Caco-2 (cell line): ENCODE measurements at regions not wholly inside any gene's neighbourhood (a gene's known extent, or its start where the extent isn't known, plus 50 kb on each side); places are given as distances from the start of the nearest gene placed in this dataset.

Experiments used
- BruUV-seq: library from RNA; stranded (reverse); fragments of 400-500 nt; replicated peaks from 2 replicates; lab custom pipeline; 2021; lab: Mats Ljungman, UMichigan
- CTCF ChIA-PET: fragments of 300-600 bp; sonication (Branson Sonifier 250); formaldehyde crosslinking; loops from one replicate; lab custom pipeline; 2022; ENCODE audit warnings: antibody characterized with exemption; lab: Charles Lee
- POLR2A ChIA-PET: fragments of 300-600 bp; sonication (Branson Sonifier 250); formaldehyde crosslinking; loops from one replicate; lab custom pipeline; 2022; ENCODE audit warnings: antibody characterized with exemption; lab: Charles Lee
- DNase-seq, 2 experiments: peaks; one replicate each; pipeline versions ENCODE4 v3.0.0 to v3.0.0-alpha.2; 2020 to 2022
- H3K27me3 ChIP-seq: replicated peaks from 2 replicates; pipeline ENCODE4 v1.6.0; 2011; ENCODE audit warnings: low read length; ENCODE audit not compliant: control insufficient read depth, insufficient read depth
- H3K36me3 ChIP-seq: 2 replicates; pipeline ENCODE4 v1.5.1; 2011; ENCODE audit warnings: low read length; ENCODE audit not compliant: control insufficient read depth, insufficient read depth
- H3K4me1 ChIP-seq: fragments of 250-450 bp; sonication (Bioruptor Pico); 2 replicates; pipeline ENCODE4 v1.5.1; 2020; ENCODE audit warnings: mild to moderate bottlenecking
- H3K4me3 ChIP-seq: 2 replicates; pipeline ENCODE4 v1.5.1; 2011; ENCODE audit warnings: low read depth, mild to moderate bottlenecking, control low read depth, low read length
- H3K9me3 ChIP-seq: fragments of 250-450 bp; sonication (Bioruptor Pico); 2 replicates; pipeline ENCODE4 v1.5.1; 2020; ENCODE audit warnings: mild to moderate bottlenecking, moderate library complexity
- H3K27ac Mint-ChIP-seq: one replicate; pipeline ENCODE4 v1.8.0; 2022; ENCODE audit warnings: mixed read lengths; ENCODE audit not compliant: unreplicated experiment
- H3K27me3 Mint-ChIP-seq: one replicate; pipeline ENCODE4 v1.8.0; 2022; ENCODE audit warnings: mixed read lengths; ENCODE audit not compliant: insufficient read depth, unreplicated experiment
- H3K36me3 Mint-ChIP-seq: one replicate; pipeline ENCODE4 v1.8.0; 2022; ENCODE audit warnings: mild to moderate bottlenecking, mixed read lengths; ENCODE audit not compliant: insufficient read depth, unreplicated experiment
- H3K4me1 Mint-ChIP-seq: one replicate; pipeline ENCODE4 v1.8.0; 2022; ENCODE audit warnings: low read depth, mixed read lengths; ENCODE audit not compliant: unreplicated experiment
- H3K4me3 Mint-ChIP-seq: one replicate; pipeline ENCODE4 v1.8.0; 2022; ENCODE audit warnings: mild to moderate bottlenecking, moderate library complexity, mixed read lengths; ENCODE audit not compliant: unreplicated experiment
- H3K9me3 Mint-ChIP-seq: one replicate; pipeline ENCODE4 v1.8.0; 2022; ENCODE audit warnings: mixed read lengths; ENCODE audit not compliant: unreplicated experiment
- CTCF ChIP-seq, 2 experiments: fragments of 200-600 bp in 1 of 2; IDR thresholded peaks; 1 replicate in 1 of 2; 2 replicates in 1 of 2; pipeline versions ENCODE4 v1.5.1 to v1.8.0; 2011 to 2022; ENCODE audit warnings: antibody characterized with exemption in 1 of 2, control low read depth in 1 of 2, inconsistent platforms in 1 of 2, low read depth in 1 of 2, low read length in 1 of 2, mild to moderate bottlenecking in 1 of 2, moderate library complexity in 1 of 2; ENCODE audit not compliant: insufficient read depth in 1 of 2, severe bottlenecking in 1 of 2, unreplicated experiment in 1 of 2
- intact Hi-C: fragments of 100-400 bp; cut with micrococcal nuclease; formaldehyde crosslinking; loops from one replicate; pipeline ENCODE4 v1.10.0; 2022; ENCODE audit not compliant: unreplicated experiment

- DNase-seq, result no peak
- Histone ChIP-seq H3K36me3 (no peaks in the 10 kb centered on the region), H3K4me1 (no peaks in the 10 kb centered on the region), H3K9me3 (peaks cover 18% of the 10 kb centered on the region), H3K4me3 (no peak overlapping the region), H3K27me3 (no peaks in the 10 kb centered on the region)
- no peak for TF ChIP-seq CTCF (IDR thresholded peaks at IDR 0.05; ENCODE audit: insufficient read depth in 1 of 2, low read depth in 1 of 2, low read length in 1 of 2, severe bottlenecking in 1 of 2, unreplicated experiment in 1 of 2)
- H3K4me1 Mint-ChIP-seq, result no peaks in the 10 kb centered on the region
- H3K9me3 Mint-ChIP-seq, result peaks cover 57% of the 10 kb centered on the region
- BruUV-seq, result no TSS peak
- CTCF ChIA-PET, result no interaction called here
- intact Hi-C loops, result no loop called here
- no peak overlapping the region for H3K4me3 Mint-ChIP-seq
- H3K27me3 Mint-ChIP-seq, result no peaks in the 10 kb centered on the region
- no peaks in the 10 kb centered on the region for H3K36me3 Mint-ChIP-seq
- POLR2A ChIA-PET, result no interaction called here
- H3K27ac Mint-ChIP-seq, result no peak overlapping the region
Measured at GRCh38 chr10:130300608-130301020, 164.4 kb downstream of the GLRX3 start.

DNA sequence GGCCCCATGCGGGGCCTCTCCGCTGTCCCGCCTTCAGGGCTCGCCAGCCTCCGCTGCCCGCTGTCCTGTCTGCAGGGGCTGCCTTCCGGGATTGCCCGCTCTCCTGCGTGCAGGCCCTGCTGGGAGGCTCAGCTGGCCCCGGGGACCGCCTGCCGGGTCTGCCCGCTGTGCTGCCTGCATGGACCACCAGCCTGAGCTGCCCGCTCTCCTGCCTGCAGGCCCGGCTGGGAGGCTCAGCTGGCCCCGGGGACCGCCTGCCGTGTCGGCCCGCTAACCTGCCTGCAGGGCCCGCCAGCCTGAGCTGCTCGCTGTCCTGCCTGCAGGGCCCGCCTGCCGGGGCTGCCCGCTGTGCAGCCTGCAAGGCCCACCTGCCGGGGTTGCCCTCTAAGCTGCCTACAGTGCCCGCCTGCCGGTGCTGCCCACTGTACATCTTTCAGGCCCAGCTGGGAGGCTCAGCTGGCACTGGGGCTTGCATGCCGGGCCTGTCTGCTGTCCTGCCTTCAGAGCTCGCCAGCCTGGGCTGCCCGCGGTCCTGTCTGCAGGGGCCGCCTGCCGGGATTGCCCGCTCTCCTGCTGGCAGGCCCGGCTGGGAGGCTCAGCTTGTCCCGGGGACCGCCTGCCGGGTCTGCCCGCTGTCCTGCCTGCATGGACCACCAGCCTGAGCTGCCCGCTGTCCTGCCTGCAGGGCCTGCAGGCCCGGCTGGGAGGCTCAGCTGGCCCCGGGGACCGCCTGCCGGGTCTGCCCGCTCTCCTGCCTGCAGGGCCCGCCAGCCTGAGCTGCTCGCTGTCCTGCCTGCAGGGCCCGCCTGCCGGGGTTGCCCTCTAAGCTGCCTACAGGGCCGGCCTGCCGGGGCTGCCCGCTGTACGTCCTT lies 165.1 kb downstream of the GLRX3 start:
- Mint-ChIP-seq H3K4me3 (no peak overlapping the region), H3K4me1 (no peaks in the 10 kb centered on the region), H3K27ac (no peak overlapping the region), H3K9me3 (peaks cover 64% of the 10 kb centered on the region), H3K36me3 (no peaks in the 10 kb centered on the region), H3K27me3 (no peaks in the 10 kb centered on the region)
- Histone ChIP-seq H3K4me1 (no peaks in the 10 kb centered on the region), H3K36me3 (no peaks in the 10 kb centered on the region), H3K9me3 (peaks cover 18% of the 10 kb centered on the region), H3K27me3 (no peaks in the 10 kb centered on the region), H3K4me3 (no peak overlapping the region)
- intact Hi-C loops, result no loop called here
- DNase-seq, result no peak
- CTCF ChIA-PET, result no interaction called here
- no peak for TF ChIP-seq CTCF (IDR thresholded peaks at IDR 0.05; ENCODE audit: insufficient read depth in 1 of 2, low read depth in 1 of 2, low read length in 1 of 2, severe bottlenecking in 1 of 2, unreplicated experiment in 1 of 2)
- no TSS peak for BruUV-seq
- POLR2A ChIA-PET, result no interaction called here

GRCh38 chr10:130326954-130327353 lies 190.8 kb downstream of the GLRX3 start:
- Mint-ChIP-seq H3K4me1 (no peaks in the 10 kb centered on the region), H3K27me3 (no peaks in the 10 kb centered on the region), H3K36me3 (no peaks in the 10 kb centered on the region), H3K27ac (no peak overlapping the region), H3K4me3 (no peak overlapping the region), H3K9me3 (peaks cover 8% of the 10 kb centered on the region)
- Histone ChIP-seq H3K36me3 (no peaks in the 10 kb centered on the region), H3K27me3 (no peaks in the 10 kb centered on the region), H3K4me3 (no peak overlapping the region), H3K9me3 (no peaks in the 10 kb centered on the region), H3K4me1 (no peaks in the 10 kb centered on the region)
- intact Hi-C loops, result no loop called here
- BruUV-seq, result no TSS peak
- no peak for TF ChIP-seq CTCF (IDR thresholded peaks at IDR 0.05; ENCODE audit: insufficient read depth in 1 of 2, low read depth in 1 of 2, low read length in 1 of 2, severe bottlenecking in 1 of 2, unreplicated experiment in 1 of 2)
- no peak for DNase-seq
- ChIA-PET POLR2A (no interaction called here), CTCF (no interaction called here)
